ENCODE measurements at regions not wholly inside any gene's neighbourhood (a gene's known extent, or its start where the extent isn't known, plus 50 kb on each side); places are given as distances from the start of the nearest gene placed in this dataset.

GRCh38 chr2:120845277-120845676 lies 109.6 kb downstream of the GLI2 start:
- DNase-seq = peak; percentile 87
- intact Hi-C loops (cut with micrococcal nuclease) = no loop called here
- peak; percentile 92 for ATAC-seq

DNA sequence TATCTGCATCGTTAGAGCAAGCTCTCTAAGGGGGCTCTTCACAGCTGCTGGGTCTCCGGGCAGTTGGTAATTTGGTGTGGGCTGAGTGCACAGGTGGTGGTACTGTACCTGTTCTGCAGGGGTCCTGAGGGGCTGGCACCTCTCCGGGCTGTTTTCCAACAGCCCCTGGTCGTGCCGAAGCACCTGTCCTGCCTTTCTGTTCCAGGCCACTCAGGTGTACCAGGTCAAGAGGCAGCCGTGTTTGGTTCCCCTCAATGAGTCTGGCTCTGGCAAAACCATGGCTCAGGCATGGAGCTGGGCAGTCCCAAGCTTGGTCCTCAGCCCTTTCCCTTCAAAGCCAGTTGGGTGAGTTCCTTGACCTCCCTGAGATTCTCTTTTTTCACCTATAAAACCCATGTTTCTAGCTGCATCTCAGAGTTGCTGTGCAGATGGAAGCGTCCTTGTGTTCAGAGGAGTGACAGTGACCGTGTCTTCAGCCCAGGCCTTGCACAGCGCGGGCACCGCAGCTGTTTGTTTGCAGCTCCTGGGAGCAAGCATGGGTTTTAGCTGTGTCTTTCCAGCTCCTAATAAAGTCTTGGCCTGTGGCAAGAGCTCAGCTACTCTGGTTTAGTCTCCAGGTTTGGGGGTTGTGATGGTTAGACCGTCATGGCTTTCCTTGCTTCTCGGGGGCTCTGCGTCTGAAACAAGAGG lies 110.9 kb downstream of the GLI2 start:
- intact Hi-C loops (cut with micrococcal nuclease) = no loop called here
- ATAC-seq = no peak
- peak; percentile 23 for DNase-seq

GRCh38 chr2:120847700-120848321 lies 112.1 kb downstream of the GLI2 start:
- intact Hi-C loops (cut with micrococcal nuclease) = no loop called here
- peak; percentile 22 for DNase-seq
- ATAC-seq = no peak

DNA sequence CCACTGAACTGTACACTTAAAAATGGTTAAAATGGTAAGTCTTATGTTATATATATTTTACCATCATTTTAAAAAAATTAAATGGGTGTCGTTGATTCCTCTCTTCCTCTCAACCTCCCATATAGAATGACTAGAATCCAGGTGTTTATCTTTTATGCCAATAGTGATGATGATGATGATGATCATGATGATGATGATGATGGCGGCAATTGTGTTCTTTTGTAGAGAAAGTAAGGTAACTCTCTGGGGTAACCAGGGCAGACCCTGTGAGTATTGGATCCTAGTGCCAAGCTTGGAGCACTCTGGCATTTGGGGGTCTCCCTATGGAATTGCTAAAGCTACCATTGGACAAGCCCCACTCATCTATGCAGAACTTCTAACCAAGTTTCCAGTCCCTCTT lies 113.6 kb downstream of the GLI2 start:
- no peak for DNase-seq
- intact Hi-C loops (cut with micrococcal nuclease) = no loop called here
- ATAC-seq = no peak

DNA sequence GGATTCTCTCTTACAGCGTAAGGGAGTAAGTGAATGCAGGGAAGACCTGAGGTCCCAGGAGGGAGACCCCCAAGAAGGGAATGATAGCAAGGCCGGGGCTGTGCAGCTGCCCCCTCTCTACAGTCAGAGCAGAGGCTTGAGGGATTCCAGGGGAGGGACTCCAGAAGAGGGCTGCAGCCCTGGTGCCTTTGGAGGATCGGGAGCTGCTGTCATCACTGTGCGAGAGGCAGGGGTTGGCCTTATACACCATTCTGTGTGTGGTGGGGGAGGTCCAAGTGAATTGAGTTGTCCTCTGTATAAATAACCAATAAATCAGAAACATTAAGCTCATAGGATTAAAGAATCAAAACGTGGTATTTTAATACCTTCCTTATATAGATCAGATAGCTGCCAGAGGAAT lies 114.9 kb downstream of the GLI2 start:
- DNase-seq (peak; percentile 0), ATAC-seq (no peak)
- intact Hi-C loops (cut with micrococcal nuclease) = no loop called here

- DNase-seq (peak; percentile 15), ATAC-seq (no peak)
- intact Hi-C loops (cut with micrococcal nuclease) = no loop called here
These were observed 115.6 kb downstream of the GLI2 start for GRCh38 chr2:120851116-120851773.

- no peak for ATAC-seq
These were observed 116.6 kb downstream of the GLI2 start for GRCh38 chr2:120852200-120852815.

GRCh38 chr2:120853306-120854013 lies 117.8 kb downstream of the GLI2 start:
- DNase-seq (no peak), ATAC-seq (no peak)
- intact Hi-C loops (cut with micrococcal nuclease) = no loop called here

More at GRCh38 chr2:120852200-120852815, 116.6 kb downstream of the GLI2 start:
- no peak for DNase-seq
- intact Hi-C loops (cut with micrococcal nuclease) = no loop called here

DNA sequence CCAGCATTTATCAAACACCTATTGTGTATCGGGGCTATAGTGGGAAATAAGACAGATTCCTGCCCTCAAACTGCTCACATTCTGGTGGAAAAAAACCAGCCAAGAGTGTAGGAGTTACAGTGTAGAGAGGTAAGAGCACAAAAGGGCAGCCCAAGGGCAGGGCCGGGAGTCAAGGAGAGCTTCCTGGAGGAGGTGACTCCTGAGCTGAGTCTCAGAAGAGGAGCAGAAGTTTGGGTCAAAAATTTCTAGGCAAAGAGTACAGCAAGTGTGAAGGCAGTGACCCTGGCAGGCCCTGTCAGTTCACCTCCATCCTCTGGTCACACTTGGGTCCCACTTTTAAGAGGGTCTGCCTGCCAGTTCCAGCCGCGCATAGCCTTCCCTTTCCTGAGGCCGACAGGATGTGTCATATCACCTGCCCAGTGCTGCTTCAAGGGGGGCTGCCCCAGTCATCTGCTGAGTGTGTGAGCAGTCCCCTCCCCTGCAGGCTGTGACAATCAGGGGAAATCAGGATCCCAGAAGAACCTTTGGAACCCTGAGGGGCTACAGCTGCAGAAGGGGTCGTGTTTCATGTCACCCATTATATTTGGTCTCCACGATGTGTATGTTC lies 118.4 kb downstream of the GLI2 start:
- DNase-seq = no peak
- ATAC-seq = no peak
- intact Hi-C loops (cut with micrococcal nuclease) = no loop called here

DNA sequence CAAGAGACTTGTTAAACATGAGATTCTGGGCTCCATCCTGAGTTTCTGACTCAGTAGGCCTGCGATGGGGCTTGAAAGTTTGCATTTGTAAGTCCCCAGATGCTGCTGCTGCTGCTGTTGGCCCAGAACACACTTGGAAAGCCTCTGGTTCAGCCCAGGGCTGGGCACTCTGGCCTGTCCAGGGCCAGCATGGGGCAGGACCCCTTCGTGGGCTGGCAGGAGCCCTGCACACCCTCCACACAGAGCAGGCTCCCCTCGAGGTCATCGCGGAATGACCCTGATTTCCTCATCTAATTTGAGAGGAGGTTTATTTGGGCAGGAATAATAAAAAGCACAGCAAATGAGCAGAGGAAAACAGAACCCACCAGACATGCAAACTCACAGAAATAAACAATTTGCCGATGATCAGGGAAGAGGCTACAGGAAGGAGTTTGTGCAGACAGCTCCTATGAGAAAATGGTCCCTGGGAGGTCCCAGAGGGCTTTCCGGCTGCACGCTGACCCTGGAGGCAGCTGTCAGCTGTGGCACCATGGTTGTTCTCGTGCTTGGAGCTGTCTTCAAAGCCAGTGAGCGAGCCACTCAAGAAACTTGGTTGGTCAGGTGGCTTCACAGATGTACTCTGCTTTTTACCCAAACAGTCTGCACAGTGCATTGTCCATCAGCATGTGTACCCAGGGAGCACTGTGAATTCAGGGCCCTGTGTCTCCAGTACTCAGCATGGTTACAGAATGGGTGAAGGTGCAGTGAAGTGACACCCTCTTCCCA lies 119.3 kb downstream of the GLI2 start:
- intact Hi-C loops (cut with micrococcal nuclease) = no loop called here
- no peak for DNase-seq

GRCh38 chr2:120855855-120856405 lies 120.3 kb downstream of the GLI2 start:
- no peak for ATAC-seq
- intact Hi-C loops (cut with micrococcal nuclease) = no loop called here
- no peak for DNase-seq

More for the DNA sequence above, 119.3 kb downstream of the GLI2 start:
- ATAC-seq = no peak

- intact Hi-C loops (cut with micrococcal nuclease) = no loop called here
- DNase-seq = no peak
These were observed 120.8 kb downstream of the GLI2 start for GRCh38 chr2:120856421-120856862.

GRCh38 chr2:120857422-120857821 lies 121.8 kb downstream of the GLI2 start:
- ATAC-seq = no peak
- intact Hi-C loops (cut with micrococcal nuclease) = no loop called here
- no peak for DNase-seq

More at GRCh38 chr2:120856421-120856862, 120.8 kb downstream of the GLI2 start:
- no peak for ATAC-seq

GRCh38 chr2:120857931-120858330 lies 122.3 kb downstream of the GLI2 start:
- ATAC-seq = no peak
- intact Hi-C loops (cut with micrococcal nuclease) = no loop called here
- no peak for DNase-seq

DNA sequence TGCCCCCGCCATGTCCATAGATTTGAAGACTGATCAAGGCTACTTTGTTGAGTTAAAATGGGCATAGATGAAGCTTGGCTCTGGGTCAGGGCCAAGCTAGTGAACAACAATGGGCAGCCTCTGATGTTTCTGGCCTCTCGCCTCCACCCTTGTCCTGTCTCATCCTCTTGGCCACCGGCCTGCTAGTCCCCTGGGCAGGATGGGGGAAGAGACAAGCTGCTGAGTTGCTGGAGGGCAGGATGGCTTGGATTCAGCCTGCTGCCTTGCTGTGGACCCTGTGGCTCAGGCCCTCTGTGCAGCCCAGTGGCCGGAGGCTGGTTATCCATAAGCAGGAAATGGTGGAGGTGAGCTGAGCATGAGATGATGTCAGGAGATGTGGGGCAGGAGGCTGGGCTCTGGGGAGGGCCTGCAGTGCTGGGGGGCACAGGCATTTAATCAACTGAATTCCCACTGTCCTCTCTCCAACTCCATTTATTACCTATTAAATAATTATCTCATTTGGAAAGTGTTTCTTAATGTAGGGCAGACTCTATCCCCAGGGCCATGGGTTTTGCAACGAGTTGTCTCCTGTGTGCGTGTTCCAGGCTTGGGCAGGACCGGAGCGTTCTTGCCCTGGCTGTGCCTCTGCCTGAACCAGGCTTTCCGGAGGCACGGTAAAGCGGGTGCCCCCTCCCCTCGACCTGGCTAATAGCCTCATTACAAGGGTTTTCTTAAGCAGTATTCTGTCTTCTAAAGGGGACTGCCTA lies 122.9 kb downstream of the GLI2 start:
- DNase-seq (no peak), ATAC-seq (no peak)
- intact Hi-C loops (cut with micrococcal nuclease) = no loop called here

DNA sequence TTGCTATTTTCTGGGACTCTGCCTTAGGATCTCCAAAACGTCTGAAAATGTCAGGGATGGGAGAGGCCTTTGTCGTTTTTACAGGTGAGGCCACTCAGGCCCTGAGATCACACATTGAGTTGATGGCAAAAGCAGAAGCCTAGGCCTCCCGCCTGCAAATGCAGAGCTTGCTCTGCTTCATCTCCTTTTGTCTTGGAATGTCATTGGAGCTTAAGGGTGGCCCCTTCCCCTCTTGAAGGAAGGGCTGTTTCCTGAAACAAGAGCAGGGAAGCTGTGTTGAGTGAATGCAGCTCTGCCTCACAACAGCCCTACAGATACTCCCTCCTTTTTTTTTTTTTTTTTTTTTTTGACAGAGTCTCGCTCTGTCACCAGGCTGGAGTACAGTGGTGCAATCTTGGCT lies 123.5 kb downstream of the GLI2 start:
- ATAC-seq (no peak), DNase-seq (no peak)
- intact Hi-C loops (cut with micrococcal nuclease) = no loop called here

DNA sequence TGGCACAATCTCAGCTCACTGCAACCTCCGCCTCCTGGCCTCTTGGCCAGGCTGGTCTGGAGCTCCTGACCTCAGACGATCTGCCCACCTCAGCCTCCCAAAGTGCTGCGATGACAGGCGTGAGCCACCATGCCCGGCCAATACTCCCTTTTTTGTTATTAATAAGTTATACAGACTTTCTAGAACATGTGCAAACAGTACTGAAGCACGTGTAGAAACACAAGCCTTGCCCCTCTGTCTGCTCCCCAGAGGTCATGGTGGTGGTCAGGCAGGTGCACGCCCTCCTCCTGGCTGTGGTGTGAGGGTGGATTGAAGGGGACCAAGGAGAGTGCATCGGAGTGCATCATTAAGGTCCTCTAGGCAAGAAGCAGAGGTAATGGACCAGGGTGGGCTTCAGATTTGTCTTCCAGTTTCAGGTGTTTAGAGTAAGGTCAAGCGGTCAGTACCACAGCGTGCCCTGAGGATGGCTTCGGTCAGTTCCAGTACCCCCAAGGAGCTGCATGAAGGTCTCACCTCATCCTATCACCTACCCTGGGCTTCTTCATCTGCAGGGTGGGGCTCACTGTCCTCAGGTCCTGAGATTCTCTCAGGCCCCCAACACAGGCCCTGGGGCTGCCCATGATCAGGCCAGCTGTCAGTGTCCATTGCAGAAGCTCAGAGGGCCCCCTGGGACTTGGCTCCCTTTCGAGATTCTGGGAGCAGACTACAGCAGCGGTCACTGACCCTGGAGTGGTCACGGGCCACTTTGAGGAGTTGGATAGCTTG lies 124.3 kb downstream of the GLI2 start:
- ATAC-seq = no peak
- DNase-seq = peak; percentile 14
- intact Hi-C loops (cut with micrococcal nuclease) = loop anchor here (10.0 kb wide), 1 partner anchor 115 kb away; no protein-coding TSS in a partner anchor
